ENCODE measurements at regions not wholly inside any gene's neighbourhood (a gene's known extent, or its start where the extent isn't known, plus 50 kb on each side); places are given as distances from the start of the nearest gene placed in this dataset.

GRCh38 chr12:86723326-86723725 lies 467.1 kb upstream of the MGAT4C start:
- Histone ChIP-seq H4K8ac (ENCODE audit: low read length) (no peak overlapping the region), H4K91ac (ENCODE audit: low read length) (no peak overlapping the region), H2BK15ac (ENCODE audit: low read depth, poor library complexity, severe bottlenecking) (no peak overlapping the region), H3K18ac (ENCODE audit: low read depth in 1 of 2, low read length in 2 of 2) (no peak overlapping the region), H3K27me3 (ENCODE audit: control insufficient read depth in 1 of 2, insufficient read depth in 1 of 2, low read length in 2 of 2) (no peaks in the 10 kb centered on the region), H3K4me3 (ENCODE audit: insufficient read depth in 1 of 2, low read depth in 1 of 2, low read length in 2 of 2) (no peak overlapping the region), H2AFZ (ENCODE audit: low read depth, low read length) (no peak overlapping the region), H3K14ac (ENCODE audit: low read length in 2 of 2) (no peak overlapping the region), H3K9me3 (ENCODE audit: control insufficient read depth, low read length) (peaks cover 10% of the 10 kb centered on the region), H2BK120ac (ENCODE audit: low read depth, low read length) (no peak overlapping the region), H2BK12ac (ENCODE audit: low read length in 2 of 2) (no peak overlapping the region), H3K79me1 (replicated peaks; ENCODE audit: low read length, poor library complexity, severe bottlenecking) (no peaks in the 10 kb centered on the region), H3K4me2 (ENCODE audit: low read length, poor library complexity, severe bottlenecking) (no peak overlapping the region), H3K36me3 (ENCODE audit: control insufficient read depth in 1 of 2, insufficient read depth in 2 of 2, low read depth in 1 of 2, low read length in 2 of 2) (no peaks in the 10 kb centered on the region), H3K23ac (ENCODE audit: low read length in 2 of 2) (no peak overlapping the region), H3K4ac (ENCODE audit: low read depth in 1 of 2, low read length in 2 of 2) (no peak overlapping the region), H3K9ac (ENCODE audit: low read length) (no peak overlapping the region), H2AK5ac (ENCODE audit: low read length, severe bottlenecking) (no peak overlapping the region), H2BK5ac (ENCODE audit: low read depth, low read length, poor library complexity, severe bottlenecking) (no peak overlapping the region), H3K4me1 (ENCODE audit: control insufficient read depth, insufficient read depth, low read depth, low read length) (no peaks in the 10 kb centered on the region), H3K27ac (ENCODE audit: low read length, poor library complexity, severe bottlenecking) (no peak overlapping the region)
- DNase-seq: no peak
- 90% methylated on average over 2 of the region's 2 CpGs for WGBS

GRCh38 chr12:86721713-86722397 lies 465.7 kb upstream of the MGAT4C start:
- no peaks in the 10 kb centered on the region for H3K27me3 ChIP-seq (ENCODE audit: control insufficient read depth in 1 of 2, insufficient read depth in 1 of 2, low read length in 2 of 2)
- 91% methylated on average over 4 of the region's 5 CpGs for WGBS
- H3K4ac ChIP-seq (ENCODE audit: low read depth in 1 of 2, low read length in 2 of 2): no peak overlapping the region

GRCh38 chr12:86719381-86719780 lies 463.2 kb upstream of the MGAT4C start:
- H2AFZ ChIP-seq (ENCODE audit: low read depth, low read length): no peak overlapping the region
- no peaks in the 10 kb centered on the region for H3K4me1 ChIP-seq (ENCODE audit: control insufficient read depth, insufficient read depth, low read depth, low read length)
- DNase-seq: peak; percentile 29
- H3K4me2 ChIP-seq (ENCODE audit: low read length, poor library complexity, severe bottlenecking): no peak overlapping the region
- H3K9ac ChIP-seq (ENCODE audit: low read length): no peak overlapping the region
- H3K27me3 ChIP-seq (ENCODE audit: control insufficient read depth in 1 of 2, insufficient read depth in 1 of 2, low read length in 2 of 2): no peaks in the 10 kb centered on the region
- H3K4me3 ChIP-seq (ENCODE audit: insufficient read depth in 1 of 2, low read depth in 1 of 2, low read length in 2 of 2): no peak overlapping the region
- no peak overlapping the region for H3K4ac ChIP-seq (ENCODE audit: low read depth in 1 of 2, low read length in 2 of 2)
- no peak overlapping the region for H4K91ac ChIP-seq (ENCODE audit: low read length)
- H2AK5ac ChIP-seq (ENCODE audit: low read length, severe bottlenecking): no peak overlapping the region
- no peak overlapping the region for H2BK15ac ChIP-seq (ENCODE audit: low read depth, poor library complexity, severe bottlenecking)
- WGBS: no CpG with 5 or more reads among the region's 1 CpG
- no peak overlapping the region for H3K18ac ChIP-seq (ENCODE audit: low read depth in 1 of 2, low read length in 2 of 2)
- no peak overlapping the region for H2BK5ac ChIP-seq (ENCODE audit: low read depth, low read length, poor library complexity, severe bottlenecking)
- H3K36me3 ChIP-seq (ENCODE audit: control insufficient read depth in 1 of 2, insufficient read depth in 2 of 2, low read depth in 1 of 2, low read length in 2 of 2): no peaks in the 10 kb centered on the region
- H2BK120ac ChIP-seq (ENCODE audit: low read depth, low read length): peak overlapping the region; percentile 61
- H3K9me3 ChIP-seq (ENCODE audit: control insufficient read depth, low read length): peaks cover 13% of the 10 kb centered on the region
- H3K27ac ChIP-seq (ENCODE audit: low read length, poor library complexity, severe bottlenecking): no peak overlapping the region
- H2BK12ac ChIP-seq (ENCODE audit: low read length in 2 of 2): no peak overlapping the region
- H4K8ac ChIP-seq (ENCODE audit: low read length): no peak overlapping the region
- no peaks in the 10 kb centered on the region for H3K79me1 ChIP-seq (replicated peaks; ENCODE audit: low read length, poor library complexity, severe bottlenecking)
- H3K14ac ChIP-seq (ENCODE audit: low read length in 2 of 2): no peak overlapping the region
- no peak overlapping the region for H3K23ac ChIP-seq (ENCODE audit: low read length in 2 of 2)

More at GRCh38 chr12:86721713-86722397, 465.7 kb upstream of the MGAT4C start:
- Histone ChIP-seq H2BK5ac (ENCODE audit: low read depth, low read length, poor library complexity, severe bottlenecking) (no peak overlapping the region), H3K18ac (ENCODE audit: low read depth in 1 of 2, low read length in 2 of 2) (peak overlapping the region in 1 of 2 experiments; percentile 72), H2AFZ (ENCODE audit: low read depth, low read length) (no peak overlapping the region), H2AK5ac (ENCODE audit: low read length, severe bottlenecking) (no peak overlapping the region), H4K91ac (ENCODE audit: low read length) (no peak overlapping the region), H3K4me2 (ENCODE audit: low read length, poor library complexity, severe bottlenecking) (no peak overlapping the region), H2BK15ac (ENCODE audit: low read depth, poor library complexity, severe bottlenecking) (no peak overlapping the region), H3K4me3 (ENCODE audit: insufficient read depth in 1 of 2, low read depth in 1 of 2, low read length in 2 of 2) (no peak overlapping the region), H3K4me1 (ENCODE audit: control insufficient read depth, insufficient read depth, low read depth, low read length) (no peaks in the 10 kb centered on the region), H2BK12ac (ENCODE audit: low read length in 2 of 2) (no peak overlapping the region), H3K79me1 (replicated peaks; ENCODE audit: low read length, poor library complexity, severe bottlenecking) (no peaks in the 10 kb centered on the region), H3K27ac (ENCODE audit: low read length, poor library complexity, severe bottlenecking) (peak overlapping the region; percentile 1), H3K9ac (ENCODE audit: low read length) (no peak overlapping the region), H3K36me3 (ENCODE audit: control insufficient read depth in 1 of 2, insufficient read depth in 2 of 2, low read depth in 1 of 2, low read length in 2 of 2) (no peaks in the 10 kb centered on the region), H2BK120ac (ENCODE audit: low read depth, low read length) (no peak overlapping the region), H4K8ac (ENCODE audit: low read length) (no peak overlapping the region), H3K14ac (ENCODE audit: low read length in 2 of 2) (no peak overlapping the region), H3K9me3 (ENCODE audit: control insufficient read depth, low read length) (peaks cover 13% of the 10 kb centered on the region), H3K23ac (ENCODE audit: low read length in 2 of 2) (no peak overlapping the region)
- no peak for DNase-seq

GRCh38 chr12:86713121-86713520 lies 456.9 kb upstream of the MGAT4C start:
- no peak overlapping the region for H3K23ac ChIP-seq (ENCODE audit: low read length in 2 of 2)
- H3K79me1 ChIP-seq (replicated peaks; ENCODE audit: low read length, poor library complexity, severe bottlenecking): no peaks in the 10 kb centered on the region
- no peak overlapping the region for H3K4me2 ChIP-seq (ENCODE audit: low read length, poor library complexity, severe bottlenecking)
- H3K4ac ChIP-seq (ENCODE audit: low read depth in 1 of 2, low read length in 2 of 2): no peak overlapping the region
- DNase-seq: no peak
- no peaks in the 10 kb centered on the region for H3K27me3 ChIP-seq (ENCODE audit: control insufficient read depth in 1 of 2, insufficient read depth in 1 of 2, low read length in 2 of 2)
- no peaks in the 10 kb centered on the region for H3K4me1 ChIP-seq (ENCODE audit: control insufficient read depth, insufficient read depth, low read depth, low read length)
- H3K36me3 ChIP-seq (ENCODE audit: control insufficient read depth in 1 of 2, insufficient read depth in 2 of 2, low read depth in 1 of 2, low read length in 2 of 2): no peaks in the 10 kb centered on the region
- peaks cover 11% of the 10 kb centered on the region for H3K9me3 ChIP-seq (ENCODE audit: control insufficient read depth, low read length)
- H3K27ac ChIP-seq (ENCODE audit: low read length, poor library complexity, severe bottlenecking): peak overlapping the region; percentile 91
- peak overlapping the region; percentile 74 for H3K9ac ChIP-seq (ENCODE audit: low read length)
- no peak overlapping the region for H3K4me3 ChIP-seq (ENCODE audit: insufficient read depth in 1 of 2, low read depth in 1 of 2, low read length in 2 of 2)
- H2AFZ ChIP-seq (ENCODE audit: low read depth, low read length): no peak overlapping the region
- H3K18ac ChIP-seq (ENCODE audit: low read depth in 1 of 2, low read length in 2 of 2): no peak overlapping the region
- H2BK12ac ChIP-seq (ENCODE audit: low read length in 2 of 2): no peak overlapping the region
- no peak overlapping the region for H2BK15ac ChIP-seq (ENCODE audit: low read depth, poor library complexity, severe bottlenecking)
- no peak overlapping the region for H4K8ac ChIP-seq (ENCODE audit: low read length)
- no peak overlapping the region for H3K14ac ChIP-seq (ENCODE audit: low read length in 2 of 2)
- no peak overlapping the region for H2BK5ac ChIP-seq (ENCODE audit: low read depth, low read length, poor library complexity, severe bottlenecking)
- H2BK120ac ChIP-seq (ENCODE audit: low read depth, low read length): no peak overlapping the region
- no peak overlapping the region for H2AK5ac ChIP-seq (ENCODE audit: low read length, severe bottlenecking)
- no peak overlapping the region for H4K91ac ChIP-seq (ENCODE audit: low read length)

All from mesenchymal stem cell (in vitro differentiated cells and primary cell).